Keratinocyte (primary cell): ENCODE measurements at regions not wholly inside any gene's neighbourhood (a gene's known extent, or its start where the extent isn't known, plus 50 kb on each side); places are given as distances from the start of the nearest gene placed in this dataset.

Experiments used
- DNase-seq: peaks from one replicate; pipeline ENCODE4 v3.0.0-alpha.2; 2011; ENCODE audit warnings: low read depth, missing footprints, low spot score
- FAIRE-seq: peaks from 2 replicates; lab custom pipeline; 2011; peaks lifted over from hg19 to GRCh38; lab: Jason Lieb, UNC
- H2AFZ ChIP-seq: 2 replicates; pipeline ENCODE4 v1.6.0; 2012; ENCODE audit warnings: low read length, control low read depth, inconsistent platforms; ENCODE audit not compliant: control insufficient read depth
- H3K27ac ChIP-seq: 2 replicates; pipeline ENCODE4 v1.5.1; 2011; ENCODE audit warnings: low read length; ENCODE audit not compliant: control insufficient read depth, insufficient read depth
- H3K27me3 ChIP-seq: 3 replicates; pipeline ENCODE4 v1.6.0; 2011; ENCODE audit warnings: low read length; ENCODE audit not compliant: control insufficient read depth, insufficient read depth; ENCODE audit errors: extremely low read depth
- H3K36me3 ChIP-seq, 2 experiments: 2 replicates in 1 of 2; 3 replicates in 1 of 2; pipeline ENCODE4 v1.5.1; 2011; ENCODE audit warnings: low read length in 2 of 2, mild to moderate bottlenecking in 1 of 2; ENCODE audit not compliant: control insufficient read depth in 2 of 2, insufficient read depth in 2 of 2; ENCODE audit errors: extremely low read depth in 1 of 2
- H3K4me1 ChIP-seq: 3 replicates; pipeline ENCODE4 v1.5.1; 2011; ENCODE audit warnings: low read length; ENCODE audit not compliant: control insufficient read depth, insufficient read depth; ENCODE audit errors: extremely low read depth
- H3K4me2 ChIP-seq: 3 replicates; pipeline ENCODE4 v1.6.0; 2011; ENCODE audit warnings: low read depth, low read length; ENCODE audit not compliant: control insufficient read depth, insufficient read depth; ENCODE audit errors: extremely low read depth
- H3K4me3 ChIP-seq, 3 experiments: fragments of 200-600 bp in 1 of 3; sonication (generic) in 1 of 3; 2 replicates in 2 of 3; 3 replicates in 1 of 3; pipeline ENCODE4 v1.5.1; 2011 to 2016; ENCODE audit warnings: low read length in 3 of 3, mild to moderate bottlenecking in 3 of 3, control low read depth in 2 of 3, inconsistent platforms in 1 of 3, low read depth in 1 of 3, mixed read lengths in 1 of 3, mixed run types in 1 of 3, moderate library complexity in 1 of 3; ENCODE audit not compliant: control insufficient read depth in 2 of 3, insufficient read depth in 2 of 3; ENCODE audit errors: extremely low read depth in 1 of 3
- H3K79me2 ChIP-seq: 2 replicates; pipeline ENCODE4 v1.6.0; 2012; ENCODE audit warnings: low read length; ENCODE audit not compliant: control insufficient read depth, insufficient read depth
- H3K9ac ChIP-seq: 3 replicates; pipeline ENCODE4 v1.6.0; 2011; ENCODE audit warnings: low read length; ENCODE audit not compliant: control insufficient read depth, insufficient read depth; ENCODE audit errors: extremely low read depth
- H3K9me1 ChIP-seq: 3 replicates; pipeline ENCODE4 v1.6.0; 2011; ENCODE audit warnings: low read length; ENCODE audit not compliant: control insufficient read depth, insufficient read depth; ENCODE audit errors: extremely low read depth
- H3K9me3 ChIP-seq: 2 replicates; pipeline ENCODE4 v1.5.1; 2012; ENCODE audit warnings: low read depth, low read length; ENCODE audit not compliant: control insufficient read depth
- H4K20me1 ChIP-seq: 3 replicates; pipeline ENCODE4 v1.6.0; 2011; ENCODE audit warnings: low read length; ENCODE audit not compliant: control insufficient read depth, insufficient read depth; ENCODE audit errors: extremely low read depth
- EZH2 ChIP-seq: IDR thresholded peaks from one replicate; pipeline ENCODE4 v1.6.1; 2012; ENCODE audit warnings: inconsistent platforms, mild to moderate bottlenecking, low read length, moderate library complexity
- dilution Hi-C: fragments of 300-500 bp; cut with MboI; formaldehyde crosslinking; loops from one replicate; pipeline ENCODE4 v1.7.0; 2020; ENCODE audit warnings: low sequenced_read_pairs; ENCODE audit not compliant: extremely low pct_ligation_motif_present
- TF ChIP-seq, protein P1 (sequence below), 3 experiments: IDR thresholded peaks in 1 of 3; conservative IDR thresholded peaks in 1 of 3; optimal IDR thresholded peaks in 1 of 3; 2 replicates in 2 of 3; 3 replicates in 1 of 3; pipeline versions ENCODE3 to v1.5.1; 2011; ENCODE audit warnings: low read length in 3 of 3, mild to moderate bottlenecking in 3 of 3, moderate library complexity in 2 of 3, control low read depth in 1 of 3, inconsistent platforms in 1 of 3; ENCODE audit not compliant: insufficient read depth in 2 of 3; ENCODE audit errors: extremely low read depth in 1 of 3

DNA sequence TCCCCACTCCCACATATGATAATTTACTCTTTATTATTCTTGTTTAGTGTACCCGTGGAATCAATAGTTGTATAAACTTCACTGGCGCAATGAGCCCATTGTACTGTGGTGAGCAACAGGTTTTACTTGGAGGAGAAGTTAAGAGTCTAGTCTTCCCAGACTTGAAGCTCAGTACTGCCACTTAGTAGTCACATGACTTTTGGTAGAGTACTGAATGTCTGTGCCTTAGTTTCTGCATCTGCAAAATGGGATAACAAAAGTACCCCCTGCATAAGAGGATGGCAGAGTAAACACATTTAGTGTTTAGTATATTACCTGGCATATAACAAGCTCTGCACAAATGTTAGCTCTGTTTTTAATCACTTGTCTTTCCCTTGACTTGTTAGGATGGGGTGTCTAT, 375.5 kb downstream of the VRK1 start:
- no peaks in the 10 kb centered on the region for H3K27me3 ChIP-seq
- TF ChIP-seq, protein P1, sequence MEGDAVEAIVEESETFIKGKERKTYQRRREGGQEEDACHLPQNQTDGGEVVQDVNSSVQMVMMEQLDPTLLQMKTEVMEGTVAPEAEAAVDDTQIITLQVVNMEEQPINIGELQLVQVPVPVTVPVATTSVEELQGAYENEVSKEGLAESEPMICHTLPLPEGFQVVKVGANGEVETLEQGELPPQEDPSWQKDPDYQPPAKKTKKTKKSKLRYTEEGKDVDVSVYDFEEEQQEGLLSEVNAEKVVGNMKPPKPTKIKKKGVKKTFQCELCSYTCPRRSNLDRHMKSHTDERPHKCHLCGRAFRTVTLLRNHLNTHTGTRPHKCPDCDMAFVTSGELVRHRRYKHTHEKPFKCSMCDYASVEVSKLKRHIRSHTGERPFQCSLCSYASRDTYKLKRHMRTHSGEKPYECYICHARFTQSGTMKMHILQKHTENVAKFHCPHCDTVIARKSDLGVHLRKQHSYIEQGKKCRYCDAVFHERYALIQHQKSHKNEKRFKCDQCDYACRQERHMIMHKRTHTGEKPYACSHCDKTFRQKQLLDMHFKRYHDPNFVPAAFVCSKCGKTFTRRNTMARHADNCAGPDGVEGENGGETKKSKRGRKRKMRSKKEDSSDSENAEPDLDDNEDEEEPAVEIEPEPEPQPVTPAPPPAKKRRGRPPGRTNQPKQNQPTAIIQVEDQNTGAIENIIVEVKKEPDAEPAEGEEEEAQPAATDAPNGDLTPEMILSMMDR (optimal IDR thresholded peaks at IDR 0.05 in 1 of 3, IDR thresholded peaks at IDR 0.05 in 1 of 3, conservative IDR thresholded peaks at IDR 0.05 in 1 of 3; ENCODE audit: extremely low read depth in 1 of 3, insufficient read depth in 2 of 3, low read length in 3 of 3): no peak
- no peak for TF ChIP-seq EZH2
- H3K36me3 ChIP-seq: no peaks in the 10 kb centered on the region
- no peak overlapping the region for H2AFZ ChIP-seq
- no peak overlapping the region for H3K4me3 ChIP-seq
- no peaks in the 10 kb centered on the region for H3K4me1 ChIP-seq
- H3K4me2 ChIP-seq: no peak overlapping the region
- no peaks in the 10 kb centered on the region for H4K20me1 ChIP-seq
- no peaks in the 10 kb centered on the region for H3K9me1 ChIP-seq
- dilution Hi-C loops: no loop called here
- no peak overlapping the region for H3K27ac ChIP-seq
- no peaks in the 10 kb centered on the region for H3K9me3 ChIP-seq
- FAIRE-seq: no peak
- no peak overlapping the region for H3K9ac ChIP-seq
- no peaks in the 10 kb centered on the region for H3K79me2 ChIP-seq
- no peak for DNase-seq

DNA sequence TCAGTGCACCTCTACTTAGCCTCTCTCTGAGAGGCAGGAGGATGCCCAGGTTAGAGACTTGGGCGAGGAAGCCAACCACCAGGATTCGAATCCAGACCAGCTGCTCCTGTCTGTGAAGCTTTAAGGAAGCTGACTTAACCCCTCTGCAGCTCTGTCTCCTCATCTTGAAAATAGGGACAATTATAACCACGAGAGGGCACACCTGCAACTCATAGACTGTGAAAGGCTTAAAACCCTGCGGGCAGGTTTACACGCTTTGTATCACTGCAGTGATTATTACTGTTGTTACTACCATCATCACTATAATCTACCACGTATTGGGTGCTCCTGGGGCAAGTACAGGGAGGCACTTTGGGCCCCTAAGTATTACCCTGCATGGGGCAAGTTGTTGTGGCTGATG, 379.8 kb downstream of the VRK1 start:
- Histone ChIP-seq H2AFZ (no peak overlapping the region), H3K4me2 (no peak overlapping the region), H3K9me3 (no peaks in the 10 kb centered on the region), H3K36me3 (no peaks in the 10 kb centered on the region), H3K79me2 (no peaks in the 10 kb centered on the region), H4K20me1 (no peaks in the 10 kb centered on the region), H3K27me3 (no peaks in the 10 kb centered on the region), H3K27ac (no peak overlapping the region), H3K4me1 (peaks cover 13% of the 10 kb centered on the region), H3K4me3 (no peak overlapping the region), H3K9ac (no peak overlapping the region), H3K9me1 (no peaks in the 10 kb centered on the region)
- dilution Hi-C loops: no loop called here
- FAIRE-seq: peak; percentile 62
- peak; percentile 35 for DNase-seq
- TF ChIP-seq, protein P1 (optimal IDR thresholded peaks at IDR 0.05 in 1 of 3, IDR thresholded peaks at IDR 0.05 in 1 of 3, conservative IDR thresholded peaks at IDR 0.05 in 1 of 3; ENCODE audit: extremely low read depth in 1 of 3, insufficient read depth in 2 of 3, low read length in 3 of 3): peak; percentile 58 to 66 (median 59)
- TF ChIP-seq EZH2: no peak
